Mesothelial cell of epicardium (in vitro differentiated cells): ENCODE measurements at regions not wholly inside any gene's neighbourhood (a gene's known extent, or its start where the extent isn't known, plus 50 kb on each side); places are given as distances from the start of the nearest gene placed in this dataset.

ENCODE experiments used
- DNase-seq, 2 experiments: peaks; one replicate each; pipeline ENCODE4 v3.0.0; 2021; ENCODE audit warnings: low spot score in 2 of 2; ENCODE audit not compliant: unreplicated experiment in 2 of 2
- H3K27ac Mint-ChIP-seq: 2 replicates; pipeline ENCODE4 v1.8.0; 2021; ENCODE audit warnings: mixed read lengths
- H3K27me3 Mint-ChIP-seq: 2 replicates; pipeline ENCODE4 v1.8.0; 2021; ENCODE audit warnings: low read depth, mixed read lengths
- H3K36me3 Mint-ChIP-seq: 2 replicates; pipeline ENCODE4 v1.8.0; 2021; ENCODE audit warnings: mixed read lengths
- H3K4me1 Mint-ChIP-seq: 2 replicates; pipeline ENCODE4 v1.8.0; 2021; ENCODE audit warnings: mixed read lengths
- H3K4me3 Mint-ChIP-seq: 2 replicates; pipeline ENCODE4 v1.8.0; 2021; ENCODE audit warnings: mild to moderate bottlenecking, moderate library complexity, mixed read lengths
- H3K9me3 Mint-ChIP-seq: 2 replicates; pipeline ENCODE4 v1.8.0; 2021; ENCODE audit warnings: mixed read lengths
- TF ChIP-seq, protein P1 (sequence below): fragments of 200-600 bp; sonication (generic); IDR thresholded peaks from one replicate; pipeline ENCODE4 v1.5.0; 2021; ENCODE audit warnings: antibody characterized with exemption; ENCODE audit not compliant: unreplicated experiment

DNA sequence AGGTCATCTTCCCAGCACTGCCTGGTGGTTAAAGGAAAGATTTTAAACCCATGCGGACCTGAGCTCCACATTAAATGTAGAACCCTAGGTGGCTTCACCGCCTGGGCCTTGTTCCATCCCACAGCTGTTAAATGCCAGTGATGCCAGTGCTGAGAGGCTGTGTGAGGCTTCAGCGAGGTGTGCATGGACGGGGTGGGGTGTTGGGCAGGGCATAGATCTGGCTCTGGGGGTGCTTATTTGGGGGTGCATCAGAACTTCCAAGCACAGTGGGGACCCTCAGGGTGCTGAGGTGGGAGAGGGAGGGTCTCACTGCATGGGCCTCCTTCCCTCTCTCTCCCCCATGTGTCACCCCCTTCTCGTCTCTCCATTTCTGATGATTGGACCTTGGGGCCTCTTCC lies 90.1 kb upstream of the B3GAT1 start:
- Mint-ChIP-seq H3K36me3 (no peaks in the 10 kb centered on the region), H3K4me3 (no peak overlapping the region), H3K4me1 (peaks cover 7% of the 10 kb centered on the region), H3K27me3 (peaks cover 23% of the 10 kb centered on the region), H3K9me3 (no peaks in the 10 kb centered on the region), H3K27ac (no peak overlapping the region)
- no peak for DNase-seq
- TF ChIP-seq, protein P1, sequence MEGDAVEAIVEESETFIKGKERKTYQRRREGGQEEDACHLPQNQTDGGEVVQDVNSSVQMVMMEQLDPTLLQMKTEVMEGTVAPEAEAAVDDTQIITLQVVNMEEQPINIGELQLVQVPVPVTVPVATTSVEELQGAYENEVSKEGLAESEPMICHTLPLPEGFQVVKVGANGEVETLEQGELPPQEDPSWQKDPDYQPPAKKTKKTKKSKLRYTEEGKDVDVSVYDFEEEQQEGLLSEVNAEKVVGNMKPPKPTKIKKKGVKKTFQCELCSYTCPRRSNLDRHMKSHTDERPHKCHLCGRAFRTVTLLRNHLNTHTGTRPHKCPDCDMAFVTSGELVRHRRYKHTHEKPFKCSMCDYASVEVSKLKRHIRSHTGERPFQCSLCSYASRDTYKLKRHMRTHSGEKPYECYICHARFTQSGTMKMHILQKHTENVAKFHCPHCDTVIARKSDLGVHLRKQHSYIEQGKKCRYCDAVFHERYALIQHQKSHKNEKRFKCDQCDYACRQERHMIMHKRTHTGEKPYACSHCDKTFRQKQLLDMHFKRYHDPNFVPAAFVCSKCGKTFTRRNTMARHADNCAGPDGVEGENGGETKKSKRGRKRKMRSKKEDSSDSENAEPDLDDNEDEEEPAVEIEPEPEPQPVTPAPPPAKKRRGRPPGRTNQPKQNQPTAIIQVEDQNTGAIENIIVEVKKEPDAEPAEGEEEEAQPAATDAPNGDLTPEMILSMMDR = no peak

DNA sequence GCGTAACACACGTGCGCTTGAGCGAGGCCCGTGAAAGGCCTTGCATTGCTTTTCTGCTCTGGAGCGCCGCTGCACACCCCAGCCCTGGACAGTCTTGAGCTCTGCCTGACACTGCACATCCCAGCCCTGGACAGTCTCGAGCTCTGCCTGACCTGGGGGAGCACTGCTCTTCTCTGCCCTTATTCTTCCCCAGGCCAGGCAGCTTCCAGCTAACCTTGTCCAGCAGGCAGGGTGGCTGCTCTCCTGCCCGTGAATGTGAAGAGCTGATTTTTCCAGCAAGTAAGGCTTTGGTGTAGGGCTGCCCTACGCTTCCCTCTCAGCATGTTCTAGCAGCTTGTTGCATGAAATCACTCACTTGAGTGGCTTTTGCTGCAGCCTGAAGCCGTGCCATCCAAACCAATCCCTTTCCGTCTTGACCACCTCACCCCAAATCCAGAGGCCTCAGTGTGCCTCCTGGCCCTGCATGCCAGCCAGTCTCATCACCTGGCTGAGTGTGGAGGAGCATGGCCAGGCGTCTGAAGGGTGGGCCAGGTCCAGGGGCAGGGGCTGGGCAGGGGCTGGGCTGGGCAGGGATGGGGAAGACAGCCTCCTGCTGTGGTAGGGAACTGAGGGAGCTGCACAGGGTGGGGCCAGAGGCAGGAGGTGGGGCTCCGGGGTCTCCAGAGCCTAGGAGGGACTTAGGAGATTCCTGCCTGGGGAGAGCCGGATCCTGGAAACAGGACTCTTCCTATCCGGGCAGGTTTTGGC lies 89.5 kb upstream of the B3GAT1 start:
- Mint-ChIP-seq H3K9me3 (peaks cover 5% of the 10 kb centered on the region), H3K4me1 (peaks cover 7% of the 10 kb centered on the region), H3K36me3 (no peaks in the 10 kb centered on the region), H3K27me3 (peaks cover 29% of the 10 kb centered on the region), H3K27ac (no peak overlapping the region), H3K4me3 (no peak overlapping the region)
- no peak for DNase-seq
- TF ChIP-seq, protein P1 = no peak

DNA sequence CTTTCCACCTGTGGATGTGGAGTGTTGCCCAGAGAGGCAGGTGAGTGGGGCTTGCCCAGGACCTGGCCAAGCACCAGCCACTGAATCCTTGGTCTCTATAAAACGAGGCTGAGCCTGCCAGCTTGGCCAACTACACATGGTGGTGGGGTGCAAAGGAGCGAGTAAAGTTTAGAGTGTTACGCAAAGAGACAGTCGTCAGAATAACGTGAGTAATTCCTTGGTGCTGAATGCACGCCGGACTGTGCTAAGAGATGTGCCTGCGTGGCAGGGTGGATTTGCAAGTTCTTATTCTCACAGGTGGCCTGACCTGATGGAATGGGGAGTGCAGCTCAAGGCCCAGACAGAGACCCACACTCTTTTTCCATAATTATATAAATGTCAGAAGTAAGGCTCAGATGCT lies 88.6 kb upstream of the B3GAT1 start:
- Mint-ChIP-seq H3K4me3 (no peak overlapping the region), H3K27ac (no peak overlapping the region), H3K9me3 (peaks cover 10% of the 10 kb centered on the region), H3K36me3 (no peaks in the 10 kb centered on the region), H3K27me3 (peaks cover 31% of the 10 kb centered on the region), H3K4me1 (peaks cover 7% of the 10 kb centered on the region)
- DNase-seq = no peak
- TF ChIP-seq, protein P1 = no peak

DNA sequence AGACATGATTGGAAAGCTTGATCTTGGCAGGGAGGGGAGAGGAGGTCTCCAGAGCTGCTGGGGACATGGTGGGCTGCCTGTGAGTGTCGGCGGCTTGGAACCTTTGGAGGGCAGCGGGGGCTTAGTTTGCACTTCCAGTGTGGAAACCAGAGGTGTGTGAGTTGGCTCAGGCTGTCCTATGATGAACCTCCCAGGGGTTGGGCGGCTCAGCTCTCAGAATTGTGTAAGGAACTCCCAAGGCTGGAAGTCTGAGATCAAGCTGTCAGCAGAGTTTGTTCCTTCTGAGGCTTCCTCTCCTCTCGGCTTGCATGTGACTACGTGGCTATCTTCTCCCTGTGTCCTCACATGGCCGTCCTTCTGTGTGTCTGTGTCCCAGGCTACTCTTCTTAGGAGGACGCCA lies 87.9 kb upstream of the B3GAT1 start:
- TF ChIP-seq, protein P1 = no peak
- peaks cover 7% of the 10 kb centered on the region for H3K4me1 Mint-ChIP-seq
- no peak for DNase-seq
- H3K27me3 Mint-ChIP-seq = peaks cover 35% of the 10 kb centered on the region
- H3K27ac Mint-ChIP-seq = no peak overlapping the region
- H3K36me3 Mint-ChIP-seq = no peaks in the 10 kb centered on the region
- H3K9me3 Mint-ChIP-seq = peaks cover 15% of the 10 kb centered on the region
- no peak overlapping the region for H3K4me3 Mint-ChIP-seq

DNA sequence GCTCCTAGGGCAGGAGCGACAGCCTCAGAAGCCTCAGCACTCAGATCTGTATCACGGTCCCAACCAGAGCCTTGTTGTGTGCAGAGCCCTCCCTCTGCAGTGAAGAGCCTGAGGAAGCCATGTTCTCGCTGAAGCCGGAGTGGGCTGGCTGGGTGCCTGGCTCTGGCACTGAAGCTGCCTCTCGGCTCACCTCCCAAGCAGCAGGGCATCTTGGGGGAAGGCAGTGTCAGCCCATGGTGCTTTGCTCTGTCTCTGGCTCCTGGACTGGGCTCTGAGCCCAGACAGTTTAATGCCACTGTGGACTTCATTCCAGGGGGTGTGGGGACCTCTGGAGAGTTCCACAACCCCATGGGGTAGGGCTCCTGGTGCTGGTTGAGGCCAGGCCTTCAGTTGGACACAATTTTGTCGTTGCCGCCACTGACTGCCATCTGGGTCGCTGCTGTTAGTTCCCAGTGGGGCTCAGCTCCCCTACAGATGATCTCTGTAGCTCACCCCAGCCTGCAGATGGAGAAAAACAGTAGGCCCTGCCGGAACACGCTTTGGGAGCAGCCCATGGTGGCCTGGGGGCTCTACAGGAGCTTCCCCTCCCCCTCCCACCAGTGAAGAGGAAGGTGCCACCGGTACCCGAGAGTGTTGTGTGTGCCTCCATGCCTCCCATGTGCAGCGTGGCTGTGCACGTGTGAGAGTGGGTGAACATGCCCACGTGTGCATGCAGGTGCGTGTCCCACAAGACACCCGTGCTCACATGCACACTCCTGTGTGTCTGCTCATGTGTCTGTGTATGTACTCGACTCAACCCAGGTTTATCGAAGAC lies 86.5 kb upstream of the B3GAT1 start:
- TF ChIP-seq, protein P1 = no peak
- Mint-ChIP-seq H3K27me3 (peaks cover 34% of the 10 kb centered on the region), H3K9me3 (peaks cover 19% of the 10 kb centered on the region), H3K36me3 (no peaks in the 10 kb centered on the region), H3K4me1 (no peaks in the 10 kb centered on the region), H3K27ac (no peak overlapping the region), H3K4me3 (no peak overlapping the region)
- DNase-seq = no peak
